ENCODE measurements at regions not wholly inside any gene's neighbourhood (a gene's known extent, or its start where the extent isn't known, plus 50 kb on each side); places are given as distances from the start of the nearest gene placed in this dataset.

GRCh38 chr2:234580686-234581085 is 83.8 kb upstream of the ARL4C start:
- no peak for TF ChIP-seq EZH2 (IDR thresholded peaks at IDR 0.05; ENCODE audit: borderline replicate concordance, insufficient read depth, low read length, poor library complexity, severe bottlenecking)
- no peak for TF ChIP-seq CTCF (IDR thresholded peaks at IDR 0.05; ENCODE audit: poor library complexity, severe bottlenecking)
- TF ChIP-seq POLR2AphosphoS5 (IDR thresholded peaks at IDR 0.05): no peak
- no peak for TF ChIP-seq SMC3 (conservative IDR thresholded peaks at IDR 0.05; ENCODE audit: poor library complexity)
- TF ChIP-seq RAD21 (conservative IDR thresholded peaks at IDR 0.05): no peak
- no peak for TF ChIP-seq MXI1 (conservative IDR thresholded peaks at IDR 0.05; ENCODE audit: poor library complexity, severe bottlenecking)
- no peak for TF ChIP-seq EP300 (conservative IDR thresholded peaks at IDR 0.05; ENCODE audit: poor library complexity, severe bottlenecking)
- no peak for TF ChIP-seq REST (IDR thresholded peaks at IDR 0.05; ENCODE audit: borderline replicate concordance)
- no peak for TF ChIP-seq TAF1 (IDR thresholded peaks at IDR 0.05; ENCODE audit: low read depth)
